ENCODE measurements at regions not wholly inside any gene's neighbourhood (a gene's known extent, or its start where the extent isn't known, plus 50 kb on each side); places are given as distances from the start of the nearest gene placed in this dataset.

DNA sequence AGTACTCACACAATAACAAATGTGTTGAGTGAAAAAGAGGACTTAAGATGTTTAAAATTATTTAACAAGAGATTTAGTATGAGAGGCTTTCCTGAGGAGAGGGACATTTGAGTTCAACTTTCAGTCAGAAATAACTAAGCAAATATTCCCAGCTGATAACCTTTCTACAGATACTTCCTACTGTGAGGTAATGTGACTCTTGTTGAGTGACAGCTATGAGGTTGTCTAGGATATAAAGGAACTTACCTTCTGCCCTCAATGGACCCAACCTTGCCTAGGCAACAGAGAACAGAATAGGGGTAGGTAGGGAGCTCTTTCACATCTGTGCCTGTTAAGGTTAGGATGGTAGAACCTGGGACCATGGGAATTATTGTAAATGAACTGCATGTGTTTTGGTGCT lies 54.7 kb downstream of the GLUD2 start:
- Mint-ChIP-seq H3K36me3 (no peaks in the 10 kb centered on the region), H3K27ac (no peak overlapping the region), H3K9me3 (no peaks in the 10 kb centered on the region)
- no peak for DNase-seq (ENCODE audit: low spot score in 2 of 2)
- no peak for ATAC-seq

DNA sequence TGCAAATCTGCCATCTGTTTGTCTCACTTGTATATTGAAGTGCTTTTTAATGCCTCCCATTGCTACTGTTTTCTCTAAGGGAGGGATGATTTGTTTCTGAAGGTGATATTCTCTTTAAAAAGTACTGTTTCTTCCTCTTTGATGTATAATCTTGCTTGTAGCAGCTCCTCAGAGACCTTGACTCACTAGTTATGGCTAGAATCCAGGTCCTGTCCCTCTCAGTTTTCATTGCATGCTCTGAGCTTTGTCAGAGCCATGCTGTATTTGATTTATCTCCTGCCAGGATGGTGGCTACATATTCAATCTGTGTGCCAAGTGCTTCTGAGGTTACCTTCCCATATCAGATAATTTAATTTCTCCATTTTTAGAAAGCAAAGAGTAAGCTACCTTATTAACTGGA lies 56.0 kb downstream of the GLUD2 start:
- no peak for DNase-seq (ENCODE audit: low spot score in 2 of 2)
- no peak overlapping the region for H3K27ac Mint-ChIP-seq
- ATAC-seq, result no peak
- H3K9me3 Mint-ChIP-seq, result no peaks in the 10 kb centered on the region
- H3K36me3 Mint-ChIP-seq, result no peaks in the 10 kb centered on the region

DNA sequence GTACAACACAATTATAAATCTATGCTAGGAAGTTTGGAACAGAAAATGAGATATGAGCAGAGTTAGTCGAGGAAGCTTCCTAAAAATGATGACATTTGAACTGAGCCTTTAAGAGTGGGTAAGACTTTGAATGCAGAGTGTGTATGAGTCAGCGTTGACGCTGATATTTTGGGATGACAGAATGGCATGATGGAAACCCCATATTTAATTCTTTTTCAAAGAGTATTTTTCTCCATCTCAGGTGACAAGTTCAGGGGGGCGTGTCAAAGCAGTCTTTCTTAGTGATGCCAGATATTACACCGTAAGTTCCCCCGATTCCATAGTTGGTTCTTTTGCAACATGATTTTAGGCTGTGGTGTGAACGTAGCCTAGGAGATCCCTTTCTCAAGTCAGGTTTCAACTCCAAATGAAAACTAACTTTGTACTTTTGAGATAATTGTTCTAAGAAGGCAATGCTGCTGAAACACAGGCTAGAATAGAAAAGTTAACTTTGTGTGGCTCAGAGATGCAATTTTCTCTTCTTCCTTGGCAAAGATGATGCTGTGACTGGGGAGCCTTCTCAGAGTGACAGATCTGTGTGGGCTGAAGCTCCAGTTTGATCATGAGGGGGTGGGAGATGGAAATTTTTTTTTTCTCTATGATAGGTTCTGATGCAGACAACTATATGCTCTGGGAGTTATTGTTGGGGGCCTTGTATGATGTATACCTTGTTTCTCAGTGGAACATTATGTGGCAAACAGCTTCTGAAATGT lies 59.2 kb downstream of the GLUD2 start:
- no peak overlapping the region for H3K27ac Mint-ChIP-seq
- no peaks in the 10 kb centered on the region for H3K36me3 Mint-ChIP-seq
- ATAC-seq (peak in 1 of 2 donors; percentile 30), DNase-seq (ENCODE audit: low spot score in 2 of 2) (no peak)
- no peaks in the 10 kb centered on the region for H3K9me3 Mint-ChIP-seq

DNA sequence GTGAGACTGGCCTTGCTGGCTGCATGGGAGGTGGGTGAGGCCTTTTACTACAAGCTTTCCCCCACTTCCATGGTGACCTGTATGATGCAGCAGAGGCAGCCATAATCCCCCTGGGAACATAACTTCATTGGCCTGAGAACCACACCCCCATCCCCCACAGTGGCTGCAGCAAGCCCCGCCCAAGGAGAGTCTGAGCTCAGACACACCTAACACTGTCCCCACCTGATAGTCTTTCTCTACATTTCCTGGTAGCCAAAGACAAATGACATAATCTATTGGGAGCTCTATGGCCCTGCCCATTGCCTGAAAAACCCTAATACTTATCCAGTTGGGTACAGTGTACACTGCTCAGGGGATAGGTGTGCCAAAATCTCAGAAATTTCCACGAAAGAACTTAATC lies 62.6 kb downstream of the GLUD2 start:
- H3K9me3 Mint-ChIP-seq, result no peaks in the 10 kb centered on the region
- no peak overlapping the region for H3K27ac Mint-ChIP-seq
- DNase-seq (ENCODE audit: low spot score in 2 of 2) (no peak), ATAC-seq (no peak)
- no peaks in the 10 kb centered on the region for H3K36me3 Mint-ChIP-seq

DNA sequence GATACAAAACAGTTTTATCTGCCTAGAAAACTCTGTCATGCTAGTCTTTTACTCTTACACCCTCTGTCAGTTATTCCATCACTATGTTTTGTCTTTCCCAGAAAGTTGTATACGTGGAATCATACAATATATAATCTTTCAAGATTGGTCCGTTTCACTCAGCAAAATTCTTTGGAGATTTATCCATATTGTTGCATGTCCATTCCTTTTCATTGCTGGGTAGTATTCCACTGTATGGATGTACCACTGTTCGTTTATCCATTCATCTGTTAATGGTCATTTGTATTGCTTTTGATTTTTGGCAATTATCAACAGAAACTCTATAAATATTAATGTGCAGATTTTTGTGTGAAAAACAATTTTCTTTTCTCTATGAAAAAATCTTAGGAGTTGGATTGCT lies 63.1 kb downstream of the GLUD2 start:
- no peak for DNase-seq (ENCODE audit: low spot score in 2 of 2)
- H3K27ac Mint-ChIP-seq, result no peak overlapping the region
- no peaks in the 10 kb centered on the region for H3K36me3 Mint-ChIP-seq
- ATAC-seq, result no peak
- no peaks in the 10 kb centered on the region for H3K9me3 Mint-ChIP-seq

DNA sequence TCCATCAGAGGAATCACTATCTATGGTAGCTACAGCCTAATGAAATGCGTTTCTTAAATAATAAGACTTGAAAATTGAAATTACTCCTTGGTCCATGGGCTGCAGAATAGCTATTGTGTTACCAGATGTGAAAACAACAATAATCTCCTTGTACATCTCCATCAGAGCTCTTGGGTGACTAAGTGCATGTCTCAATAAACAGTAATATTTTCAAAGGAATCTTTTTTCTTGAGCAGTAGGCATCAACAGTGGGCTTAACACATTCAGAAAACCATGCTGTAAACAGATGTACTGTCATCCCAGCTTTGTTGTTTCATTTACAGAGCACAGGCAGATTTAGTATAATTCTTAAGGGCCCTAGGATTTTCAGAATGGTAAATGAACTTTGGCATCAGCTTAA lies 67.3 kb downstream of the GLUD2 start:
- Mint-ChIP-seq H3K27ac (no peak overlapping the region), H3K9me3 (no peaks in the 10 kb centered on the region), H3K36me3 (no peaks in the 10 kb centered on the region)
- no peak for ATAC-seq
- DNase-seq (ENCODE audit: low spot score in 2 of 2), result no peak

DNA sequence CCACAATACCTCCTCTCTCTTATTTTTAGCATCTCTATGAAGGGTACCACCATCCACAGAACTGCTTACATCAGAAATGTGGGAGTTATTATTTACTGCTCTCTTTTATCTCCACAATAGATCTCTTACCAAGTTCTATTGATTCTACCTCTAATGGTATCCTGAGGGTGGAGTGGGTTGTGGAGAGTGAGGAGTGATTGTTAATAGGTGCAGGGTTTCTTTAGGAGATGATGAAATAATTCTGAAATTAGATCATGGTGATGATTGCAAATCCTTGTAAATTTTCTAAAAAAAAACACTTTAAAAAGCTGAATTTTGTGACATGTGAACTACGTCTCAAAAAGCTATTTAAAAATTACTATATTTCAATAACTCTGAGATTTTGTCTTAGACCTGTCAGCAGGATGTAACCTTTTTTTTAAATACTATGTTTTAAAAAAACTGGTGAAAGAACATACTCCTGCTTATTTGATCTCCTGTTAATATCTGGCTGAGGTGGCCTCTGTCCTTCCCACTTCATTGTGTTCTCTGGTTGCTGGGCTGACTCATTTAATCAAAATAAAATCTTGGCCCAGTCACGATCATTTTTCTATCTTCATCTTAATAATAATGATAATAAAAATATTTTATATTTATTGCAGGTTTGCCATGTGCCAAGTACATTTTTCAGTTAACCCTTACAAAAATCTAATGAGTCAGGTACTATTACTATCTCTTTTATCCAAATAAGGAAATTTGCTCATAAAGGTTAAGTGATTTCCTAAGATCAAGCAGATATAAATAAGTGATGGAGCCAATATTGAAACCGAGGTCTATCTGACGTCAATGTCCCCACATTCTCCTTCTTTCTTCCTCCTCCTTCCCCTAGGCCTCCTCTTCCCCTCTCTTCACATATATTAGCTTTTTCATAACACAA lies 73.5 kb downstream of the GLUD2 start:
- no peak for ATAC-seq
- H3K27ac Mint-ChIP-seq, result no peak overlapping the region
- no peak for DNase-seq (ENCODE audit: low spot score in 2 of 2)
- no peaks in the 10 kb centered on the region for H3K9me3 Mint-ChIP-seq
- H3K36me3 Mint-ChIP-seq, result no peaks in the 10 kb centered on the region

DNA sequence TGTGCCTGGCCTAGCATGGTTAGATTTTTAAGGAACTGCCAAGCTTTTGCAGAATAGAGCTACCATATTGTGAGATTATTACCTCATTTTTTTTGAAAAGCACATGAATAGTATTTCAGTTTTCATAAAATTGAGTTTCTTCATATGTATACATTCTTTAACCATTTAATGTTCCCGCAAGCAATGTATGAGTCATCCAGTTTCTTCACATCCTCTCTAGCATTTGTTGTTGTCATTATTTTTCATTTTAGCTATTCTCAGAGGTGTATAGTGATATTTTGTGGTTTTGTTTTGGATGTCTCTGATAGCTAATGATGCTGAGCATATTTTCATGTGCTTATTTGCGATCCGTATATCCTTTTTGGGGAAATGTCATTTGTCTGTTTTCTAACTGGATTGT lies 74.9 kb downstream of the GLUD2 start:
- Mint-ChIP-seq H3K27ac (no peak overlapping the region), H3K36me3 (no peaks in the 10 kb centered on the region), H3K9me3 (no peaks in the 10 kb centered on the region)
- no peak for DNase-seq (ENCODE audit: low spot score in 2 of 2)
- ATAC-seq, result no peak

DNA sequence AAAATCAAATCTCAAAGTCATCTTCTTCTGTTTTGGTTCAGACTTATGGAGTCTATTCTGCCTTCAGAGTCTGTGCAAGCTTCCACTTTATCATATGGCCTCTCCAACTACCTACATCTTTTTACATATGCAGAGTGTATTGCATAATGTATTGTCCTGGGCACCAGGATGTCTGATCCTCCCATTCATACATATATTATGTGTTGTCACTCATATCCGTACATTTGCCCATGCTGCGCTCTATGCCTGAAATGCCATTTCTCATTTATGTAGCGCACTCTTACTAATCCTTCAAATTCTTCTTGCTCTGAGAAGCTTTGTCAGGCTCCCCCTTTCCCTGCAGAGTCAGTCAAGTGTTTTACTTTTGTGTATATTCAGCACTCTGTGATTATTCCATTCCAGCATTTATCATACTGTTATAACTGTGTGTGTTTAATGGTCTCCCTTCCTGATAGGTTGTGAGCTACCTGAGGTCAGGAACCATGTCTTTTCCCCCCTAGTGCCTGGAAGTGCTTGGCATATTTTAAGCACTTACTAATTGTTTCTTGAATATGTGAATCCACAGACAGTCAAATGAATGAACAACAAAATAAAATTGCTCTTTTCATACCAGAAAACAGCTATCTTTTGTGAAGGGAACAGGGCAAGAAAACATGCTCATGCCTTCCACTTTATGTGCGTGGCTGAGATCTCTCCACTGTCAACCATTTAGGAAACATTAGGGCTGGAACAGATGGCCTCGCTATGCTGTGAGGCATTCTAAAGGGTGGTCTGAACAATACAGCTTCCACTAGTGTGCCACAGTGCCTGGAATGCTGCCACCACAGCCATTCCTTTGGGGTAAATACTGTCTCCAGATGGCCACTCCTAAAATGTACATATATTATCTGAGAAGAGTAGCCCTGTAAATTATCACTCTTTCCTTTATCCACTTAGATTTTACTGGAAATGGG lies 81.8 kb downstream of the GLUD2 start:
- H3K27ac Mint-ChIP-seq, result no peak overlapping the region
- DNase-seq (ENCODE audit: low spot score in 2 of 2) (no peak), ATAC-seq (no peak)

DNA sequence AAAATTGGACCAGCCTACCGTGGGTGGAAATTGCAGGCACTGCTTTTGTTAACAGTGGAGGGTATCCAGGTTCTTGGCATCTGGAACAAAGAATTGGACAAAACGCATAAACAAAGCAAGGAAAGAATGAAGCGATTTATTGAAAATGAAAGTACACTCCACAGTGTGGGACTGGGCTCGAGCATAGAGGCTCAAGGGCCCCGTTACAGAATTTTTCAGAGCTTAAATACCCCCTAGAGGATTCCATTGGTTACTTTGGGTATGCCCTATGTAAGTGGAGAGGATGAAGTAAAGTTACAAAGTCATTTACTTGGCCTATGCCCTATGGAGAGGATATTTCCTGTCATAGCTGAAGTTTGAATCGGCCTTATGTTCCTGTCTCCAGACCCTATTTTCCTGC lies 85.3 kb downstream of the GLUD2 start:
- no peak overlapping the region for H3K27ac Mint-ChIP-seq
- DNase-seq (ENCODE audit: low spot score in 2 of 2), result no peak
- no peaks in the 10 kb centered on the region for H3K9me3 Mint-ChIP-seq
- H3K36me3 Mint-ChIP-seq, result no peaks in the 10 kb centered on the region
- ATAC-seq, result no peak

More for the DNA sequence above, 81.8 kb downstream of the GLUD2 start:
- Mint-ChIP-seq H3K36me3 (no peaks in the 10 kb centered on the region), H3K9me3 (no peaks in the 10 kb centered on the region)

DNA sequence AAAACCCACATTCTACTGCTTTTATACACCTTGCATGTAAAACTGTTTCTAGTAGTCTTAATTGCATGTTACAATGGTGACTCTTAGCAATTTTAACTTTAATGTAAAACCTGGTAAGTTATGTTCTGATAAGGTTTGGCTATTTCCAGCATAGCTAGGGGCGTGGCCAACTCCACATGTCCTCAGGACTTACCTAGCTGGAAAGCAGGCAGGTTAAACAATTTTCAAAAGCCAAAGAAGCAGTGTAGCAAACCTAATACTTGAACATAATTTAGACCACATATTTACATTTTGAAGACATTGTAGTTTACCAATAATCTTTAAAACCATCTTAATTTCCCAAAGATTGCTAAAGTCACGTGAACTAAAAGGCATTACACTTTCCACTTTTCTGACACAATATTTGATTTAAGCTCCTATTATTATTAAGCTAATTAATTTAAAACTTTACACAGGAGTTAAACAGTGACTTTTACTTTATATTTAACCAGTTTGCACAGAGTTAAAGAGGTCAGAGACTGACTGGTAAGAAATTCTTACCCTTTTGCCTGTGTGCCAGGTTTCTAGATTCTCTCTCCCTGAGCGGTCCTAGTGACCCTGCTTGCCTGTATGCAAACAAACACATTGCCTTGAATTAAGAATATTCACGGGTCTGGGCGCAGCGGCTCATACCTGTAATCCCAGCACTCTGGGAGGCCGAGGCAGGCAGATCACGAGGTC lies 88.2 kb downstream of the GLUD2 start:
- H3K9me3 Mint-ChIP-seq, result no peaks in the 10 kb centered on the region
- ATAC-seq, result no peak
- H3K27ac Mint-ChIP-seq, result no peak overlapping the region
- H3K36me3 Mint-ChIP-seq, result no peaks in the 10 kb centered on the region
- no peak for DNase-seq (ENCODE audit: low spot score in 2 of 2)

DNA sequence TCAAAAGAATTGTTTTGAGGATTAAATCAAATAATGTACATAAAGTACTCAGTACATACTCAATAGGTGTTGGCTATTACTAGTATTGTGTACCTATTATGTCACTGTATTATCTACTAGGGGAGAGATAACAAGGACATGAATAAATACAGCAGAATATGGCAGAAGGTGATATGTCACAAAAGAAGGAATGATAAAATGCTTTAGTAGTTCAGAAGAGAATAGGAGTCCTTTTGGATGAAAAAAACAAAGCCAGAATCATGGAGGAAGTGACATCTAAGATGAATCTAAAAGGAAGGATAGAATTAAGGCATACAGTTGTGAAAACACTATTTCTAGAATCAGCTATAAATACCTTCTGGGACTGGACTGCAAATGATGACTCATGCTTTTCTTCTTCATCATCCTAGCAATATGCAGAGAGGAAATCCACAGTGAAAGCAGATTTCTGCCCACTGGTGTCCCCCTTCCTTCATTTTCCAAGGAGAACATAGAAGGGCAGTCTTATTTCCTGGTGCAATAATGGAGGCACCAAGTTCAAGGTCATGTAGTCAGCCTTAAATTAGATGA lies 98.7 kb downstream of the GLUD2 start:
- no peak for DNase-seq (ENCODE audit: low spot score in 2 of 2)
- H3K36me3 Mint-ChIP-seq, result no peaks in the 10 kb centered on the region
- H3K27ac Mint-ChIP-seq, result no peak overlapping the region
- no peak for ATAC-seq
- H3K9me3 Mint-ChIP-seq, result no peaks in the 10 kb centered on the region

DNA sequence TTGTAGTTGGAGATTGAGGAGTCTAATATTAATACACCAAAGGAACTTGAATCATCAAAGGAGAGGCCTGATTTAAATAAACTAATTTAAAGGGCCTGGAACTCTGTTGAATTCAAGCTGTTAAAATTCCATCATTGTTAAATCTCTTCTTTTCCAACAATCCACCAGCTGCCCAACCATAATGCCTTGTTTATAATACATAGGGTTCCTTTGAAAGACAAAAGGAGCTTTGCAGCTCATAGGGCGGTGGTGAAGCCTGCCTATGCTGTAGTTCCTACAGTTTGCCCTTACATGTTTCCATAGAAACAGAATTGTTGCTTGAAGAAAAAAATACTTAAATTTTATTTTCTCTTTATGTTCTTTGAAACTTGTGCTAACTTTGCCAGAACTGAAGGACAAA lies 102.8 kb downstream of the GLUD2 start:
- DNase-seq (ENCODE audit: low spot score in 2 of 2) (no peak), ATAC-seq (no peak)
- no peak overlapping the region for H3K27ac Mint-ChIP-seq
- H3K36me3 Mint-ChIP-seq, result no peaks in the 10 kb centered on the region
- no peaks in the 10 kb centered on the region for H3K9me3 Mint-ChIP-seq

DNA sequence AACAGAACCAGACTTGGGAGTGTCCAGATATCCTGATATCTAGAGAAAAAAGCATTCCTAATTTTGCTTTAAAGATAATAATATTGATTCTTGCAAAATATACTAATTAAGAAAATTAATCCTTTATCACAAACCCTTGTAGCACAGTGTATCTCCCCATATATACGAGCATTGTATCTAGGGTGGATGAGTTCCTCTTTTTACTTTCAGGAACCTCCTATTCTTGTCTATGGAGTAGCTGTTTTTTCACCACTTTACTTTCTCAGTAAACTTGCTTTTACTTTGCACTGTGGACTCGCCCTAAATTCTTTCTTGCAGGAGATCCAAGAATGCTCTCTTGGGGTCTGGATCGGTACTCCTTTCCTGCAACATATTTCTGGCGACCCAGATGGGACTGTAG lies 103.9 kb downstream of the GLUD2 start:
- H3K36me3 Mint-ChIP-seq, result no peaks in the 10 kb centered on the region

DNA sequence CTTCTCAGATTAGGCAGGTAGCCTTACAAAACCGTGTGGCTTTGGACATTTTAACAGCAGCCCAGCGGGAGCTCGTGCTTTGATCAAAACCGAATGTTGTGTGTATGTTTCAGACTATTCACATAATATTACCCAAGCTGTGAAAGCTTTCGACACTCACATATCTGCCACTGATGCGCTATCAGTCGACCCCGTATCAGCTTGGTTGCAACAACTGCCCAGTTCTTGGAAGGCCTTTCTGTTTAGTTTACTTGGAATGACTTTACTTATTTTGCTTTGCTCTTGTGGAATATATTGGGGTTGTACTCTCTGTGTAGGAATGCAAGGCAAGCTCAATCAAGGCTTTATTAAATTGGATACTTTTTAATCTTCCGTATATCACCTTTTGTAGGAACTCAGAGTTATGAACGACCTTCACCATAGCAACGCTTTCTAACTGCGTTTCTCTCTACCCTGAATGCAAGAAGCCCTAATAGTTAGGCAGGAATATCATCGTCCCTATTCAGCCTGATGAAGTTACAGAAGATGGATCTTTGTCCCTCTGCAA lies 107.5 kb downstream of the GLUD2 start:
- ATAC-seq (no peak), DNase-seq (ENCODE audit: low spot score in 2 of 2) (no peak)
- H3K36me3 Mint-ChIP-seq, result no peaks in the 10 kb centered on the region
- no peaks in the 10 kb centered on the region for H3K9me3 Mint-ChIP-seq
- H3K27ac Mint-ChIP-seq, result no peak overlapping the region

More for the DNA sequence above, 103.9 kb downstream of the GLUD2 start:
- ATAC-seq (no peak), DNase-seq (ENCODE audit: low spot score in 2 of 2) (no peak)
- Mint-ChIP-seq H3K9me3 (no peaks in the 10 kb centered on the region), H3K27ac (no peak overlapping the region)

DNA sequence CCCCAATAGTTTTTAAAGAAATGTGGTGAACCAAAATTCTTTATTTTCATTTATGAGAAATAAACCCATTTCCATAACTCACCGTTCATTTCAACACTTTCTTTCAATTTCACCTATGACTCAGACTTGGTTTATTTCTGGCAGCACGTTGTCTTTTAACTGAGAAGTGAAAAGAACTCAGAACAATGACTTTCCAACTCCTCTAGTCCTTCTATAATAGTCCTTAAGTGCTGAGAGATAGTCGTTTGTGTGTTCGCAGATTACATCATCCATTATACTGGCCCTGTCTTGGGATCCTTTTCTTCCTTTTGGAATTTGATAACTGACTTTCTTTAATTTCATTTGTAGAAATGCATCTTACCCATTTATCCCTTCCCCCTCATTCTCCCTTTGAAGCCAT lies 113.6 kb downstream of the GLUD2 start:
- DNase-seq (ENCODE audit: low spot score in 2 of 2) (no peak), ATAC-seq (peak; percentile 82 to 88)
- H3K9me3 Mint-ChIP-seq, result no peaks in the 10 kb centered on the region
- no peaks in the 10 kb centered on the region for H3K36me3 Mint-ChIP-seq
- peak overlapping the region; percentile 87 to 88 for H3K27ac Mint-ChIP-seq

Data from activated naive CD4-positive, alpha-beta T cell treated with anti-CD3 and anti-CD28 coated beads, Interleukin-2, amount 50 U/mL, for 72 hours (primary cell).